Activated T-cell treated with anti-CD3 and anti-CD28 coated beads for 4 hours (primary cell): ENCODE measurements at regions not wholly inside any gene's neighbourhood (a gene's known extent, or its start where the extent isn't known, plus 50 kb on each side); places are given as distances from the start of the nearest gene placed in this dataset.

Experiments
- DNase-seq: peaks from one replicate; pipeline ENCODE4 v3.0.0-alpha.2; 2020

GRCh38 chr5:152337484-152337883 is 67.6 kb downstream of the NMUR2 start:
- no peak for DNase-seq

- no peak for DNase-seq
Measured at GRCh38 chr5:152335461-152335860, 69.6 kb downstream of the NMUR2 start.

- DNase-seq, result no peak
Measured at GRCh38 chr5:152332716-152333460, 72.2 kb downstream of the NMUR2 start.

GRCh38 chr5:152331718-152332117 is 73.4 kb downstream of the NMUR2 start:
- no peak for DNase-seq

GRCh38 chr5:152331006-152331405 is 74.1 kb downstream of the NMUR2 start:
- no peak for DNase-seq

GRCh38 chr5:152329761-152330283 is 75.3 kb downstream of the NMUR2 start:
- DNase-seq, result no peak

GRCh38 chr5:152329207-152329606 is 75.9 kb downstream of the NMUR2 start:
- DNase-seq, result no peak

GRCh38 chr5:152315942-152316341 is 89.1 kb downstream of the NMUR2 start:
- DNase-seq, result no peak

GRCh38 chr5:152314196-152314829 is 90.8 kb downstream of the NMUR2 start:
- DNase-seq, result no peak

GRCh38 chr5:152309926-152310450 is 95.1 kb downstream of the NMUR2 start:
- DNase-seq, result no peak

- DNase-seq, result no peak
Measured at GRCh38 chr5:152306386-152306785, 98.7 kb downstream of the NMUR2 start.

- DNase-seq, result no peak
Measured at GRCh38 chr5:152305525-152305924, 99.6 kb downstream of the NMUR2 start.

GRCh38 chr5:152303841-152304240 is 101.2 kb downstream of the NMUR2 start:
- no peak for DNase-seq

- DNase-seq, result no peak
Measured at GRCh38 chr5:152297866-152298265, 107.2 kb downstream of the NMUR2 start.

- no peak for DNase-seq
Measured at GRCh38 chr5:152293189-152293588, 111.9 kb downstream of the NMUR2 start.

- no peak for DNase-seq
Measured at GRCh38 chr5:152290181-152290580, 114.9 kb downstream of the NMUR2 start.

- DNase-seq, result no peak
Measured at GRCh38 chr5:152288917-152289595, 116.0 kb downstream of the NMUR2 start.

- no peak for DNase-seq
Measured at GRCh38 chr5:152288499-152288898, 116.6 kb downstream of the NMUR2 start.

- no peak for DNase-seq
Measured at GRCh38 chr5:152285764-152286163, 119.3 kb downstream of the NMUR2 start.

- DNase-seq, result no peak
Measured at GRCh38 chr5:152282331-152282730, 122.7 kb downstream of the NMUR2 start.

GRCh38 chr5:152277936-152278335 is 127.1 kb downstream of the NMUR2 start:
- no peak for DNase-seq

GRCh38 chr5:152274224-152274623 is 130.9 kb downstream of the NMUR2 start:
- DNase-seq, result no peak

GRCh38 chr5:152271420-152271819 is 133.7 kb downstream of the NMUR2 start:
- DNase-seq, result no peak

GRCh38 chr5:152270096-152270495 is 135.0 kb downstream of the NMUR2 start:
- no peak for DNase-seq
